ENCODE measurements at regions not wholly inside any gene's neighbourhood (a gene's known extent, or its start where the extent isn't known, plus 50 kb on each side); places are given as distances from the start of the nearest gene placed in this dataset.

DNA sequence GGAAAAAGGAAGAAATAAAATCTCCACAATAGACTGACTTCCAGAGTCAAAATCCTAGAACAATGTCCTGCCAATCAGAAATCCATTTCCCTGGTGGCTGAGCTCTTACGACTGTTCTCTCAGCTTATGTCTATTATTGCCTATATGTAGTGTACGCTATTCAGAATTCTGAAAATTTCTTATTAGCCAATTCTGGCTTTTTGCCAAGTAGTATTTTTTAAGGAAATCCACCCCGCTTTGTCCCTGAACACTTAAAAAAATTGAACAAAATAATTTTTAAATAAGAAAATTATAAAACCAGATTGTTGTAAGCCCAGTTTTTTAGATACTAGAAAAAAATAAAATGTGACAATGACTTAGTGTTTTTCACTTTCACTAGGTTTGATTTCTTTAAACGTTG, 143.0 kb downstream of the KCNA5 start:
- Histone ChIP-seq H3K27ac (ENCODE audit: low read length) (peak overlapping the region; percentile 27), H3K27me3 (ENCODE audit: insufficient read depth, low read depth, low read length) (no peaks in the 10 kb centered on the region), H3K9ac (ENCODE audit: low read length) (no peak overlapping the region), H3K9me2 (ENCODE audit: insufficient read depth, low read length) (no peaks in the 10 kb centered on the region), H3K4me2 (ENCODE audit: low read length) (no peak overlapping the region), H3K79me2 (replicated peaks; ENCODE audit: insufficient read depth, low read length) (no peaks in the 10 kb centered on the region), H4K20me1 (ENCODE audit: insufficient read depth) (no peaks in the 10 kb centered on the region), H3K4me3 (ENCODE audit: low read length) (no peak overlapping the region), H3F3A (ENCODE audit: insufficient read depth, low read length, poor library complexity, severe bottlenecking) (no peaks in the 10 kb centered on the region), H3K36me3 (ENCODE audit: insufficient read depth, low read length) (no peaks in the 10 kb centered on the region), H3K9me3 (ENCODE audit: low read length) (no peaks in the 10 kb centered on the region), H2AFZ (ENCODE audit: low read depth, low read length) (peak overlapping the region; percentile 3)
- TF ChIP-seq EP300 (conservative IDR thresholded peaks at IDR 0.05; ENCODE audit: poor library complexity, severe bottlenecking) (no peak), EZH2 (IDR thresholded peaks at IDR 0.05; ENCODE audit: borderline replicate concordance, insufficient read depth, low read length, poor library complexity, severe bottlenecking) (no peak), CTCF (IDR thresholded peaks at IDR 0.05; ENCODE audit: poor library complexity, severe bottlenecking) (no peak), SMC3 (conservative IDR thresholded peaks at IDR 0.05; ENCODE audit: poor library complexity) (no peak), TAF1 (IDR thresholded peaks at IDR 0.05; ENCODE audit: low read depth) (no peak), RAD21 (conservative IDR thresholded peaks at IDR 0.05) (no peak), POLR2AphosphoS5 (IDR thresholded peaks at IDR 0.05) (no peak), MXI1 (conservative IDR thresholded peaks at IDR 0.05; ENCODE audit: poor library complexity, severe bottlenecking) (no peak)
- TF ChIP-seq, protein P1, sequence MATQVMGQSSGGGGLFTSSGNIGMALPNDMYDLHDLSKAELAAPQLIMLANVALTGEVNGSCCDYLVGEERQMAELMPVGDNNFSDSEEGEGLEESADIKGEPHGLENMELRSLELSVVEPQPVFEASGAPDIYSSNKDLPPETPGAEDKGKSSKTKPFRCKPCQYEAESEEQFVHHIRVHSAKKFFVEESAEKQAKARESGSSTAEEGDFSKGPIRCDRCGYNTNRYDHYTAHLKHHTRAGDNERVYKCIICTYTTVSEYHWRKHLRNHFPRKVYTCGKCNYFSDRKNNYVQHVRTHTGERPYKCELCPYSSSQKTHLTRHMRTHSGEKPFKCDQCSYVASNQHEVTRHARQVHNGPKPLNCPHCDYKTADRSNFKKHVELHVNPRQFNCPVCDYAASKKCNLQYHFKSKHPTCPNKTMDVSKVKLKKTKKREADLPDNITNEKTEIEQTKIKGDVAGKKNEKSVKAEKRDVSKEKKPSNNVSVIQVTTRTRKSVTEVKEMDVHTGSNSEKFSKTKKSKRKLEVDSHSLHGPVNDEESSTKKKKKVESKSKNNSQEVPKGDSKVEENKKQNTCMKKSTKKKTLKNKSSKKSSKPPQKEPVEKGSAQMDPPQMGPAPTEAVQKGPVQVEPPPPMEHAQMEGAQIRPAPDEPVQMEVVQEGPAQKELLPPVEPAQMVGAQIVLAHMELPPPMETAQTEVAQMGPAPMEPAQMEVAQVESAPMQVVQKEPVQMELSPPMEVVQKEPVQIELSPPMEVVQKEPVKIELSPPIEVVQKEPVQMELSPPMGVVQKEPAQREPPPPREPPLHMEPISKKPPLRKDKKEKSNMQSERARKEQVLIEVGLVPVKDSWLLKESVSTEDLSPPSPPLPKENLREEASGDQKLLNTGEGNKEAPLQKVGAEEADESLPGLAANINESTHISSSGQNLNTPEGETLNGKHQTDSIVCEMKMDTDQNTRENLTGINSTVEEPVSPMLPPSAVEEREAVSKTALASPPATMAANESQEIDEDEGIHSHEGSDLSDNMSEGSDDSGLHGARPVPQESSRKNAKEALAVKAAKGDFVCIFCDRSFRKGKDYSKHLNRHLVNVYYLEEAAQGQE (IDR thresholded peaks at IDR 0.05; ENCODE audit: borderline replicate concordance): no peak

- H3K36me3 ChIP-seq (ENCODE audit: insufficient read depth, low read length): no peaks in the 10 kb centered on the region
- H3K4me3 ChIP-seq (ENCODE audit: low read length): no peak overlapping the region
- H3K79me2 ChIP-seq (replicated peaks; ENCODE audit: insufficient read depth, low read length): no peaks in the 10 kb centered on the region
- no peak for TF ChIP-seq CTCF (IDR thresholded peaks at IDR 0.05; ENCODE audit: poor library complexity, severe bottlenecking)
- H3K9me3 ChIP-seq (ENCODE audit: low read length): no peaks in the 10 kb centered on the region
- no peaks in the 10 kb centered on the region for H3K9me2 ChIP-seq (ENCODE audit: insufficient read depth, low read length)
- H3K27ac ChIP-seq (ENCODE audit: low read length): no peak overlapping the region
- H3K9ac ChIP-seq (ENCODE audit: low read length): no peak overlapping the region
- H3K27me3 ChIP-seq (ENCODE audit: insufficient read depth, low read depth, low read length): no peaks in the 10 kb centered on the region
- no peak overlapping the region for H2AFZ ChIP-seq (ENCODE audit: low read depth, low read length)
- no peak overlapping the region for H3K4me2 ChIP-seq (ENCODE audit: low read length)
- no peaks in the 10 kb centered on the region for H4K20me1 ChIP-seq (ENCODE audit: insufficient read depth)
- H3F3A ChIP-seq (ENCODE audit: insufficient read depth, low read length, poor library complexity, severe bottlenecking): no peaks in the 10 kb centered on the region
Observed at GRCh38 chr12:5187136-5187535, 143.5 kb downstream of the KCNA5 start.
